Transverse colon (tissue), 4 donors: ENCODE measurements at regions not wholly inside any gene's neighbourhood (a gene's known extent, or its start where the extent isn't known, plus 50 kb on each side); places are given as distances from the start of the nearest gene placed in this dataset.

ENCODE experiments used
- DNase-seq: peaks from one replicate; pipeline ENCODE4 v3.0.0-alpha.2; 2019
- H3K27ac ChIP-seq, 4 donors: fragments of 200-600 bp; sonication (generic); 2 replicates each; pipeline ENCODE4 v1.5.1; 2016 to 2018; ENCODE audit warnings: inconsistent platforms in 4 of 4
- H3K27me3 ChIP-seq: fragments of 200-600 bp; sonication (generic); 2 replicates; pipeline ENCODE4 v1.5.1; 2017; ENCODE audit warnings: inconsistent platforms
- H3K36me3 ChIP-seq, 4 donors: fragments of 200-600 bp; sonication (generic); 2 replicates each; pipeline ENCODE4 v1.5.1; 2017 to 2019; ENCODE audit warnings: inconsistent platforms in 4 of 4
- H3K4me1 ChIP-seq, 4 donors: fragments of 200-600 bp; sonication (generic); 2 replicates each; pipeline ENCODE4 v1.5.1; 2017 to 2020; ENCODE audit warnings: inconsistent platforms in 4 of 4
- H3K4me3 ChIP-seq, 4 donors: fragments of 200-600 bp; sonication (generic); 1 replicate in 1 of 4; 2 replicates in 3 of 4; pipeline versions ENCODE4 v1.5.1 to v1.6.1; 2017 to 2019; ENCODE audit warnings: inconsistent platforms in 4 of 4
- H3K9me3 ChIP-seq, 2 donors: fragments of 200-600 bp; sonication (generic); 2 replicates each; pipeline ENCODE4 v1.5.1; 2017 to 2019; ENCODE audit warnings: inconsistent platforms in 2 of 2
- CTCF ChIP-seq, 5 experiments: fragments of 200-600 bp in 3 of 5; fragments of 450-650 bp in 2 of 5; sonication (generic) in 3 of 5; IDR thresholded peaks; 1 replicate in 2 of 5; 2 replicates in 3 of 5; pipeline ENCODE4 v1.5.1; 2016 to 2017; ENCODE audit warnings: antibody characterized with exemption in 5 of 5, inconsistent platforms in 3 of 5, mild to moderate bottlenecking in 2 of 5, moderate library complexity in 1 of 5
- EP300 ChIP-seq: sonication (generic); formaldehyde crosslinking; IDR thresholded peaks from one replicate; pipeline ENCODE4 v1.6.1; 2017; ENCODE audit warnings: antibody characterized with exemption, low read depth
- POLR2A ChIP-seq: fragments of 450-650 bp; IDR thresholded peaks from one replicate; pipeline ENCODE4 v1.6.1; 2016; ENCODE audit warnings: antibody characterized with exemption, mild to moderate bottlenecking, moderate library complexity
- POLR2AphosphoS5 ChIP-seq, 3 donors: sonication (generic); formaldehyde crosslinking; IDR thresholded peaks; one replicate each; pipeline ENCODE4 v1.6.1; 2016; ENCODE audit warnings: antibody characterized with exemption in 3 of 3
- WGBS, 2 donors: methylation state at CpG; one replicate each; pipeline ENCODE4 v1.1.5; 2018; ENCODE audit warnings: low coverage in 1 of 2; 5-methylcytosine and 5-hydroxymethylcytosine counted together
- in situ Hi-C, 4 donors: fragments of 200-750 bp; cut with MboI; loops; one replicate each; pipeline versions ENCODE4 v1.15.0 to v1.15.1; 2017; ENCODE audit warnings: low sequenced_read_pairs in 3 of 4, low pct_ligation_motif_present in 1 of 4, low pct_unique_long_range_greater_than_20kb in 1 of 4
- intact Hi-C: fragments of 100-400 bp; cut with DNase I; formaldehyde crosslinking; loops from one replicate; pipeline ENCODE4 v1.15.1; 2023; ENCODE audit warnings: low total_unique reads

- Histone ChIP-seq H3K27ac (no peak overlapping the region), H3K36me3 (no peaks in the 10 kb centered on the region), H3K9me3 (no peaks in the 10 kb centered on the region), H3K4me1 (peaks cover 6 to 38% (median 7%) of the 10 kb centered on the region in 4 donors), H3K27me3 (no peaks in the 10 kb centered on the region), H3K4me3 (no peak overlapping the region)
- 82 to 85% methylated on average over 6 of the region's 6 CpGs for WGBS, 2 donors
- intact Hi-C loops (no loop called here), in situ Hi-C loops (no loop called here)
- DNase-seq, result no peak
- no peak for TF ChIP-seq CTCF (IDR thresholded peaks at IDR 0.05)
- TF ChIP-seq EP300, result no peak
- TF ChIP-seq POLR2AphosphoS5 (IDR thresholded peaks at IDR 0.05), result no peak
- TF ChIP-seq POLR2A, result no peak
Measured at GRCh38 chr1:185562461-185563359, 171.5 kb upstream of the HMCN1 start.

- Histone ChIP-seq H3K9me3 (no peaks in the 10 kb centered on the region), H3K4me1 (peaks cover 0 to 27% (median 1%) of the 10 kb centered on the region in 4 donors), H3K27ac (no peak overlapping the region), H3K4me3 (no peak overlapping the region), H3K36me3 (no peaks in the 10 kb centered on the region), H3K27me3 (no peaks in the 10 kb centered on the region)
- in situ Hi-C loops (no loop called here), intact Hi-C loops (no loop called here)
- no peak for DNase-seq
- TF ChIP-seq POLR2AphosphoS5 (IDR thresholded peaks at IDR 0.05) (no peak), CTCF (IDR thresholded peaks at IDR 0.05) (no peak), EP300 (no peak), POLR2A (no peak)
- WGBS, 2 donors, result 50 to 84% methylated on average over 1 to 4 of the region's 4 CpGs
Measured at GRCh38 chr1:185561629-185562028, 172.6 kb upstream of the HMCN1 start.

- Histone ChIP-seq H3K9me3 (no peaks in the 10 kb centered on the region), H3K4me3 (no peak overlapping the region), H3K27ac (no peak overlapping the region), H3K4me1 (peaks cover 0 to 29% (median 1%) of the 10 kb centered on the region in 4 donors), H3K27me3 (no peaks in the 10 kb centered on the region), H3K36me3 (no peaks in the 10 kb centered on the region)
- in situ Hi-C loops, result no loop called here
- DNase-seq, result no peak
- TF ChIP-seq EP300, result no peak
- no peak for TF ChIP-seq CTCF (IDR thresholded peaks at IDR 0.05)
- TF ChIP-seq POLR2A, result no peak
- TF ChIP-seq POLR2AphosphoS5 (IDR thresholded peaks at IDR 0.05), result no peak
- intact Hi-C loops, result no loop called here
- WGBS, 2 donors, result 75 to 79% methylated on average over 4 of the region's 4 CpGs
Measured at GRCh38 chr1:185560760-185561159, 173.4 kb upstream of the HMCN1 start.

GRCh38 chr1:185559684-185560331 is 174.4 kb upstream of the HMCN1 start:
- no peaks in the 10 kb centered on the region for H3K27me3 ChIP-seq
- no peak overlapping the region for H3K4me3 ChIP-seq
- peaks cover 0 to 38% (median 1%) of the 10 kb centered on the region in 4 donors for H3K4me1 ChIP-seq
- no peaks in the 10 kb centered on the region for H3K36me3 ChIP-seq
- no peaks in the 10 kb centered on the region for H3K9me3 ChIP-seq
- no peak overlapping the region for H3K27ac ChIP-seq
- DNase-seq, result peak; percentile 57
- intact Hi-C loops, result no loop called here
- in situ Hi-C loops, result no loop called here
- TF ChIP-seq POLR2A, result no peak
- peak; percentile 31 to 51 (median 42) for TF ChIP-seq CTCF (IDR thresholded peaks at IDR 0.05)
- TF ChIP-seq POLR2AphosphoS5 (IDR thresholded peaks at IDR 0.05), result no peak
- no peak for TF ChIP-seq EP300
- WGBS, 2 donors, result 71 to 93% methylated on average over 2 to 3 of the region's 3 CpGs
